ENCODE measurements at regions not wholly inside any gene's neighbourhood (a gene's known extent, or its start where the extent isn't known, plus 50 kb on each side); places are given as distances from the start of the nearest gene placed in this dataset.

GRCh38 chr1:166691476-166691875 is 147.8 kb upstream of the POGK start:
- H3K4me1 ChIP-seq (ENCODE audit: control insufficient read depth, extremely low read depth, insufficient read depth, low read length): no peaks in the 10 kb centered on the region
- no peaks in the 10 kb centered on the region for H4K20me1 ChIP-seq (ENCODE audit: control insufficient read depth, extremely low read depth, insufficient read depth, low read length)
- H3K4me3 ChIP-seq (ENCODE audit: control insufficient read depth in 2 of 3, extremely low read depth in 1 of 3, insufficient read depth in 2 of 3, low read depth in 1 of 3, low read length in 3 of 3): no peak overlapping the region
- no peaks in the 10 kb centered on the region for H3K27me3 ChIP-seq (ENCODE audit: control insufficient read depth, extremely low read depth, insufficient read depth, low read length)
- dilution Hi-C loops (cut with MboI; ENCODE audit: extremely low pct_ligation_motif_present, low sequenced_read_pairs): no loop called here
- no peak overlapping the region for H3K4me2 ChIP-seq (ENCODE audit: control insufficient read depth, extremely low read depth, insufficient read depth, low read depth, low read length)
- FAIRE-seq (no peak), DNase-seq (ENCODE audit: low read depth, low spot score) (no peak)
- no peaks in the 10 kb centered on the region for H3K9me1 ChIP-seq (ENCODE audit: control insufficient read depth, extremely low read depth, insufficient read depth, low read length)
- H2AFZ ChIP-seq (ENCODE audit: control insufficient read depth, low read length): no peak overlapping the region
- H3K79me2 ChIP-seq (ENCODE audit: control insufficient read depth, insufficient read depth, low read length): no peaks in the 10 kb centered on the region
- TF ChIP-seq CTCF (optimal IDR thresholded peaks at IDR 0.05 in 1 of 3, IDR thresholded peaks at IDR 0.05 in 1 of 3, conservative IDR thresholded peaks at IDR 0.05 in 1 of 3; ENCODE audit: extremely low read depth in 1 of 3, insufficient read depth in 2 of 3, low read length in 3 of 3) (no peak), EZH2 (IDR thresholded peaks at IDR 0.05; ENCODE audit: low read length) (no peak)
- no peak overlapping the region for H3K27ac ChIP-seq (ENCODE audit: control insufficient read depth, insufficient read depth, low read length)
- H3K9ac ChIP-seq (ENCODE audit: control insufficient read depth, extremely low read depth, insufficient read depth, low read length): no peak overlapping the region
- no peaks in the 10 kb centered on the region for H3K36me3 ChIP-seq (ENCODE audit: control insufficient read depth in 2 of 2, extremely low read depth in 1 of 2, insufficient read depth in 2 of 2, low read length in 2 of 2)
- H3K9me3 ChIP-seq (ENCODE audit: control insufficient read depth, low read depth, low read length): no peaks in the 10 kb centered on the region

GRCh38 chr1:166692346-166692745 is 146.9 kb upstream of the POGK start:
- FAIRE-seq (no peak), DNase-seq (ENCODE audit: low read depth, low spot score) (no peak)
- H3K36me3 ChIP-seq (ENCODE audit: control insufficient read depth in 2 of 2, extremely low read depth in 1 of 2, insufficient read depth in 2 of 2, low read length in 2 of 2): no peaks in the 10 kb centered on the region
- no peaks in the 10 kb centered on the region for H3K9me3 ChIP-seq (ENCODE audit: control insufficient read depth, low read depth, low read length)
- no peaks in the 10 kb centered on the region for H4K20me1 ChIP-seq (ENCODE audit: control insufficient read depth, extremely low read depth, insufficient read depth, low read length)
- no peak overlapping the region for H3K9ac ChIP-seq (ENCODE audit: control insufficient read depth, extremely low read depth, insufficient read depth, low read length)
- H3K9me1 ChIP-seq (ENCODE audit: control insufficient read depth, extremely low read depth, insufficient read depth, low read length): no peaks in the 10 kb centered on the region
- dilution Hi-C loops (cut with MboI; ENCODE audit: extremely low pct_ligation_motif_present, low sequenced_read_pairs): no loop called here
- no peaks in the 10 kb centered on the region for H3K27me3 ChIP-seq (ENCODE audit: control insufficient read depth, extremely low read depth, insufficient read depth, low read length)
- no peak overlapping the region for H3K4me3 ChIP-seq (ENCODE audit: control insufficient read depth in 2 of 3, extremely low read depth in 1 of 3, insufficient read depth in 2 of 3, low read depth in 1 of 3, low read length in 3 of 3)
- TF ChIP-seq EZH2 (IDR thresholded peaks at IDR 0.05; ENCODE audit: low read length): no peak
- TF ChIP-seq CTCF (optimal IDR thresholded peaks at IDR 0.05 in 1 of 3, IDR thresholded peaks at IDR 0.05 in 1 of 3, conservative IDR thresholded peaks at IDR 0.05 in 1 of 3; ENCODE audit: extremely low read depth in 1 of 3, insufficient read depth in 2 of 3, low read length in 3 of 3): no peak
- no peaks in the 10 kb centered on the region for H3K79me2 ChIP-seq (ENCODE audit: control insufficient read depth, insufficient read depth, low read length)
- H3K4me2 ChIP-seq (ENCODE audit: control insufficient read depth, extremely low read depth, insufficient read depth, low read depth, low read length): no peak overlapping the region
- H3K27ac ChIP-seq (ENCODE audit: control insufficient read depth, insufficient read depth, low read length): no peak overlapping the region
- H3K4me1 ChIP-seq (ENCODE audit: control insufficient read depth, extremely low read depth, insufficient read depth, low read length): no peaks in the 10 kb centered on the region
- no peak overlapping the region for H2AFZ ChIP-seq (ENCODE audit: control insufficient read depth, low read length)
